Osteoblast (primary cell): ENCODE measurements at regions not wholly inside any gene's neighbourhood (a gene's known extent, or its start where the extent isn't known, plus 50 kb on each side); places are given as distances from the start of the nearest gene placed in this dataset. TPM values are rescaled to one million over a fixed set of nuclear protein-coding genes. Genes with fewer than 3 reads are reported as not detected.
"Not testable (repeated sequence)": the region's sequence is repeated elsewhere in the genome, so short reads cannot be mapped to it uniquely, and the experiment has no call there.

Experiments used
- DNase-seq: peaks from one replicate; pipeline ENCODE4 v3.0.0; 2011; ENCODE audit warnings: low spot score, mixed read lengths; ENCODE audit not compliant: insufficient read length; ENCODE audit errors: missing footprints
- H2AFZ ChIP-seq: 2 replicates; pipeline ENCODE4 v1.6.0; 2011; ENCODE audit warnings: mild to moderate bottlenecking, low read length
- H3K27ac ChIP-seq: 2 replicates; pipeline ENCODE4 v1.5.1; 2011; ENCODE audit warnings: mild to moderate bottlenecking, low read depth, low read length, moderate library complexity
- H3K27me3 ChIP-seq: 2 replicates; pipeline ENCODE4 v1.6.0; 2012; ENCODE audit warnings: mild to moderate bottlenecking, control low read depth, inconsistent platforms, low read length, moderate library complexity; ENCODE audit not compliant: insufficient read depth
- H3K36me3 ChIP-seq: 2 replicates; pipeline ENCODE4 v1.5.1; 2011; ENCODE audit warnings: mild to moderate bottlenecking, low read length, control low read depth, moderate library complexity; ENCODE audit not compliant: insufficient read depth
- H3K4me1 ChIP-seq: 2 replicates; pipeline ENCODE4 v1.5.1; 2011; ENCODE audit warnings: mild to moderate bottlenecking, low read length, control low read depth, moderate library complexity; ENCODE audit not compliant: insufficient read depth
- H3K4me2 ChIP-seq: 2 replicates; pipeline ENCODE4 v1.6.0; 2011; ENCODE audit warnings: mild to moderate bottlenecking, low read length; ENCODE audit not compliant: insufficient read depth
- H3K4me3 ChIP-seq: fragments of 200-600 bp; sonication (generic); 3 replicates; pipeline ENCODE4 v1.5.1; 2012; ENCODE audit warnings: mild to moderate bottlenecking, low read length, inconsistent platforms; ENCODE audit not compliant: insufficient read depth
- H3K79me2 ChIP-seq: 2 replicates; pipeline ENCODE4 v1.6.0; 2012; ENCODE audit warnings: mild to moderate bottlenecking, low read length, control low read depth, inconsistent platforms; ENCODE audit not compliant: insufficient read depth
- H3K9me3 ChIP-seq: 2 replicates; pipeline ENCODE4 v1.5.1; 2011; ENCODE audit warnings: low read depth, low read length, control low read depth
- H4K20me1 ChIP-seq: 2 replicates; pipeline ENCODE4 v1.6.0; 2012; ENCODE audit warnings: mild to moderate bottlenecking, low read length, control low read depth; ENCODE audit not compliant: insufficient read depth
- CTCF ChIP-seq: IDR thresholded peaks from 2 replicates; pipeline ENCODE4 v1.5.1; 2011; ENCODE audit warnings: mild to moderate bottlenecking, low read depth, low read length, moderate library complexity; ENCODE audit errors: extremely low read depth
- small RNA-seq: library from RNA; depleted of rRNA; stranded (forward); fragments of <200 nt; gene quantifications from one replicate; pipeline ENCODE3, GENCODE V24; 2012

- H3K4me2 ChIP-seq, DNase-seq, H3K79me2 ChIP-seq, H3K36me3 ChIP-seq, H4K20me1 ChIP-seq, H2AFZ ChIP-seq, H3K4me3 ChIP-seq, H3K27me3 ChIP-seq, H3K27ac ChIP-seq, H3K4me1 ChIP-seq, H3K9me3 ChIP-seq: not testable (repeated sequence)
These were observed 60.6 kb upstream of the CTSV start for GRCh38 chr9:97099540-97099939.

GRCh38 chr9:97096793-97097192 is 57.9 kb upstream of the CTSV start:
- no peaks in the 10 kb centered on the region for H3K79me2 ChIP-seq
- no peak for DNase-seq
- no peaks in the 10 kb centered on the region for H3K4me1 ChIP-seq
- H4K20me1 ChIP-seq = no peaks in the 10 kb centered on the region
- no peak overlapping the region for H3K4me3 ChIP-seq
- H3K36me3 ChIP-seq = no peaks in the 10 kb centered on the region
- no peaks in the 10 kb centered on the region for H3K27me3 ChIP-seq
- no peaks in the 10 kb centered on the region for H3K9me3 ChIP-seq
- no peak overlapping the region for H3K27ac ChIP-seq
- no peak overlapping the region for H2AFZ ChIP-seq
- TF ChIP-seq CTCF = no peak
- H3K4me2 ChIP-seq = no peak overlapping the region

- not testable (repeated sequence) for DNase-seq, H3K36me3 ChIP-seq, H3K4me1 ChIP-seq, H2AFZ ChIP-seq, H3K4me3 ChIP-seq, H3K27me3 ChIP-seq, H4K20me1 ChIP-seq, H3K9me3 ChIP-seq, H3K27ac ChIP-seq, H3K4me2 ChIP-seq, H3K79me2 ChIP-seq
These were observed 50.4 kb upstream of the CTSV start for GRCh38 chr9:97089361-97089760.

Small RNA genes in the stretch of these regions (small RNA-seq; reads per million reads assigned to genes)
- gene RNU6-798P = not detected
